SU-DHL-6 (cell line): ENCODE measurements at regions not wholly inside any gene's neighbourhood (a gene's known extent, or its start where the extent isn't known, plus 50 kb on each side); places are given as distances from the start of the nearest gene placed in this dataset.

Source experiments
- CTCF ChIP-seq: fragments of 200-600 bp; sonication (generic); IDR thresholded peaks from one replicate; pipeline ENCODE4 v1.5.1; 2017; ENCODE audit warnings: antibody characterized with exemption, mild to moderate bottlenecking, low read length, moderate library complexity; ENCODE audit not compliant: insufficient read depth, poor library complexity, severe bottlenecking
- EZH2phosphoT487 ChIP-seq: fragments of 200-600 bp; sonication (generic), shearing (Covaris generic); conservative IDR thresholded peaks from 2 replicates; pipeline ENCODE4 v1.6.1; 2018; ENCODE audit warnings: mild to moderate bottlenecking, antibody characterized with exemption, low read length, moderate library complexity, mixed read lengths

- TF ChIP-seq CTCF = no peak
- TF ChIP-seq EZH2phosphoT487 = no peak
These were observed 111.9 kb upstream of the COL5A2 start for GRCh38 chr2:189291460-189291859.
